Hematopoietic multipotent progenitor cell treated with erythropoietin and hydrocortisone succinate and interleukin-3 and kit ligand, for 6 days (in vitro differentiated cells): ENCODE measurements at regions not wholly inside any gene's neighbourhood (a gene's known extent, or its start where the extent isn't known, plus 50 kb on each side); places are given as distances from the start of the nearest gene placed in this dataset.

ENCODE experiments used
- DNase-seq: peaks from one replicate; pipeline ENCODE4 v3.0.0-alpha.2; 2015

DNA sequence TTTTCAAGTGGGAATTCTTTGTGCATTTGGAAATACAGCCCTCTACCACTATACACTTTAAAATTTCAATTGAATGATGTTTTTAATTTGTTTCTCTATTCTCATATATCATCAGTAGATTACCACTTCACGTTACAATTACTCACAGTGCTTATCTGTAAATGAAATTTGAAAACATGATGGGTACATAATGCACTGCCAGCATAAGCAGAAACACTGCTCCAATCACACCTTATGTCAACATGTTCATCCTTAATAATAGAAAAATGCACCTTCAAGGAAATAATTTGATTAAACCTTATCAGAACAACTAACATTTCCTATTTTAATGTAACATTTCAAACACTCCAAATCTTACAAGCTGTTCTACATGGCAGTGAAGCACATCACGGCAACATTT lies 718.4 kb downstream of the GBE1 start:
- DNase-seq = no peak

DNA sequence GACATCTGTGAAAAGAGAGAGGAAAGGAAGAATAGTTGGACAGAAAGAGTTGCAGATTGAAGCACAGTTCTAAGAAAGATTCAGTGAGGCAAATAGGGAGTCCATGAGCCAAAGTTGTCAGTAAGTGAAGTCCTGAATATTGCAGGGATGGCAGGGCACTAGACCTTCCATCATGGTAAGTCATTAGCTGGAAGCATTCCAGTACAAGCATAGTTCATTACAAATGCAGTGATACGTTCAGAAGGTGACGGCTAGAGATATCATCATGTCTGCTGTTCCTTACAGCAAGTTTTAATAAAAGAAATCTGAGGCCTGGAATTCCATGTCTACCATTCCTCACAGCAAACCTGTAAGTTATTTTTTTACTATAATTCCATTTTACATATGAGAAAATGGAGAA lies 720.1 kb downstream of the GBE1 start:
- no peak for DNase-seq

DNA sequence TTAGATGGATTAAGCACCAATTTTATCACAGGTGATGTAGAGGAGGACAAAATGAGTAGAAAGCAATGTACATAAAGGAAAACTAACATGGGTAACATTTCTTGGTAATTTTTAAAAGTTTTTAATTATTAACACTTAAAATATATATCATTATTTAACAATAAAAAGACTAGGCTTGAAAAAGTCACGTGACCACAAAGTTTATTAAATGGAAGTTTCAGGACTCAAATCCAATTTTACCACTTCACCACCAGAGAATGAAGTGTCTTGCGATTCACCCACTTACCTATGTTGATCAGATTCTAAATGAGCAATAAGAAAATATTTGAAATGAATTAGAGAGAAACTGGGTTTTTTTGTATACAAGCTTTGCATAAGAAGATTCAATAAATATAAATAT lies 721.3 kb downstream of the GBE1 start:
- DNase-seq = no peak

DNA sequence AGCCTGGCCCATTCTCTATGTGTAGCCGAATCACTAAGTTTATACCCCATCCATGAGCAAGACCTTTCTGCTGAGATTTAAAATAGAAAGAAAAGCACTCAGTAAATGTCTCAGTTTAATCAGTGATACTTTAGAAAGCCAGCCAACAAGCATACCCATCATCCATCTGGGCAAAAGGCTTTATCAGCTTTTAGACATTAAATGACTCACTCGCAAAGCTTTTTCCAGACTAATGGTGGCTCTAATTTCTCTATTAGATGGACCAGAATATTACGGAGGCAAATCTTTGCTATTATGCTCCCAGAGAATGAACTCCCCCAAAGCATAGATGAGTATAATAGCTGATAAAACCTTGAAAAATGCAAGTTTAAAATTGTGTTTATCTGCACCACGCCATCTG lies 727.8 kb downstream of the GBE1 start:
- DNase-seq = no peak

DNA sequence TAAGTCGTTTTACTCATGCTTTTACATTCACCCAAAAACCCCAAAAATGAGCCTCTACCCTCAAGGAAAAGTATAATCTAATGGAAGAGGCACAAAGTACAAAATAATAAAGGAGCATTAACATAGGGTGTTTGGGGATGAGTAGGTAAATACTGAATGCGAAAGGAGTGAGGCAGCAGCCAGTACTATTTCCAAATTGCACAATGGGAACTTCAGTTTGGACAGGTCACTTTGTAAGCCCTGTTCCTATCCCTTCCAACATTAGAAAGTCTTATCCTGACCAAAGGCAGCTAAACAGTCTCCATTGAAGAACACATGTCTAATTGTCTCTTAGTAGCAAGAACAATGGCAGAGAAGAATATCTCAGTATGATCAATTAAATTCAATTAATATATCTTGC lies 728.3 kb downstream of the GBE1 start:
- no peak for DNase-seq

DNA sequence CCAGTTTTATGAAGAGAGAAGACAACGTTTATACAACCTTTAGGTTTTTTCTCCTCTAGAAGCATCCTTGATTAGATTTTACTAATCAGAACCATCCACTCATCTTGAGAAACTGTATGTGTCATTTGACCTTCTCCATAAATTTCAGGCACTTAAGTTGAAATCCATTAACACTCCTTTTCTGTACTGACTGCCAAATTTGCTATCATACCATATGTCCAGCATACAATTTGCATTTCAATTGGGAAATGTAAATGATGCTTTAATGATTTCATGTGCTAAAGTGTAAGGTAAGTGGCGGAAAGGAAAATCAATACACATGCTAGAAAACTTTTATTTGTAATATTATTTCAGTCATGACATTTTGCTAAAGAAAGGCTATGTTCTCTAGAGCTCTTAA lies 731.6 kb downstream of the GBE1 start:
- no peak for DNase-seq

DNA sequence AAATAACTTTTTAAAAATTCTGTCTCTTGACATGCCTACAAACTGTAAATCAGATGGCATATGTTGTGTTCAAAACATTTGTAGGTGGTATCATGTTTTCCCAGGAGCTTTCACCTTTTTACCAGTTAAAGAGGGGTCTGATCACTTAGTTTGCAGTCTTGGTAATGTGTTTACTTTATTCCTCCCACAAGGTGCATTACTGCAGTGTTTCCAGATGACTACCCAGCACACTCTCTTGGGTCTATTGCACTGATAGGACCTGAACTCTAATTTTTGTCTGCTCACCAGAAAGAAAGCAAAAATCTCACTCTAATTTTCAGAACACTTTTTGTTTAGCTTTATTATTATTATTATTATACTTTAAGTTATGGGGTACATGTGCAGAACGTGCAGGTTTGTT lies 734.1 kb downstream of the GBE1 start:
- DNase-seq = no peak

DNA sequence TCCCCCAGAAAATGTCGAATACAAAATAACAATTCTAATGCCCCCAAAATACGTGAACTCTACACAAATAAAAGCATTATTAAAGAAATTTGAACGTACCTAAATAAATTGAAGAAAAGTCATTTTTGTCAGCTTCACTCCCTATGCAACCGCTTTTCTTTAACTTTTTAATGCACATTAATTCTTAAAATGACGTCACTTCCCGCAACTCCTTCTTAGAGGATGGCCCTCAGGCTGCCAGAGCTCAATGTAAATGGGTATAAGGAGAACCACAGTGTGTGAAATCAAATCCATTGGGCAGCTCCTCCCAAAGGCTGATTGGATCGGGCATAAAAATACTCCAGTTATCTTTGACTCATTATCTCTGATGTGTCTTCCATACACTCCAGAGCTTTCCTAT lies 736.9 kb downstream of the GBE1 start:
- DNase-seq = no peak

DNA sequence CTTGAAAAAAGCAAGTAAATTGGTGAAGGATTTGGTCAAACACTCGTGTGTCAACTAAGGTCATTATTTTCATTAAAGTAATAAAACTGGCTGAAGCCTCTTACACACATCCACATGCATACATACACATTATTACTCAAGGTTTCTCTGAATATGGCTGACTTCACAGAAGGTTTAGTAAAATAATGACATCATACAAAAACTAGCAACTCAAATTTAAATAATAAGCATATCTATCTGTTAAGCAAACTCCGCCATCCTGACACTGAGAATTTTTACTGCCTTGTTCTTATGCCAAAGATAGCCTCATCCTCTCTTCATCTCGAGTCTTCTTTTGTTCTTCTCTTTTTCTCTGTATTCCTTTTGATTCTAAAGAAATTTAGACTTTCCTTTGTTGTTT lies 739.1 kb downstream of the GBE1 start:
- DNase-seq = no peak

DNA sequence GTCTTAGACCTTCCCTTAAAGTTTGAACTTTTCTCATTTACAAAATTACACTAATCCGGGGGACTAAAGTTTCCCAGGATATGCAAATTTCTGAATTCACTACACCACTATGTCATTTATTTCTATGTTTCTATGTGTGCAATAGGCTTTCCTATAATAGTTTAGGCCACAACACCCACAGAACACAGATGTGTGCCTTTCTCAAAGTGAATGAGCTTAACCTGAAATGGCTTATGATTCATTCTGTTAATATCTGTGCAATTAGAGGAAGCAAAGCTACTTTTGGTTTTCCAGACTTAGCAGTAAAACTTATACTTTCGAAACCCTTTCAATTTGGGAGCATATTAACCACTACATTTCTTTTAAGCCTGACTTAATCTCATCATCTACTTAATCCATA lies 748.1 kb downstream of the GBE1 start:
- DNase-seq = no peak

DNA sequence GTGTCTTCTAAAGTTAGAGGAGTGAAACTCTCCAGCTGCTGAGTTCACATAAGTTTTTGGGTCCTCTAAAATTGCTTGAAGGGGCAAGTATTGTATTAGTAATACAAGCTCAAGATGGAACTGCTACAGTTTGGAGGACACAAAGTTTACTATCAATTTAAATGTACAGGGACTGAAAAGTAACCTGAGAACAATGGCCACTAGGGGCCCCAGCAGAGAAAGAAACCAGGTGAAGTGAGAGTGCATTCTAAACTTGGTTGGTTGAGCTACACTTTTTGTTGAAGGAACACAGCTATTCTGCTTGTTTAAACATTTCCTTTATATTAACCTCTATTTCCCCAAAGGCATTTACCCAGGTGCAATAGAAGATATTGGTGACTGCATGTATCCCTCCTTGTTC lies 755.5 kb downstream of the GBE1 start:
- DNase-seq = no peak

DNA sequence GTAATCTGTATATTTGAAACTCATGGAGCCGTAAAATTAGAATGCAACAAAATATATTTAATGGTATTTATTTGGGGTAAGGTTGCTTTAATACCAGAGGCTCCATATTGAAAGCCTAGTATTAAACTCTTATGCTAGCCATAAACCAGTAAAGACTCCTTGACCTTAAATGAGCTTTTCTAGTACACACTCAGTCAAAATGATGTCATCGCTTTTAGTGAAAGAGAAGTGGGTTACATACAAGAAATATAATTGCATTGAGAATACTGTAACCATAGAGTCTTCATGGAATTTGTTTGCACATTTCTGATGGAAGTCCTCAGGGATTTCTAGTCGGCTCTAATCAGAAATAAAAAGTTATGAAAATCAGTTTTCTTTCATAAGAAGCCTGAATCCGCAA lies 757.6 kb downstream of the GBE1 start:
- DNase-seq = no peak

DNA sequence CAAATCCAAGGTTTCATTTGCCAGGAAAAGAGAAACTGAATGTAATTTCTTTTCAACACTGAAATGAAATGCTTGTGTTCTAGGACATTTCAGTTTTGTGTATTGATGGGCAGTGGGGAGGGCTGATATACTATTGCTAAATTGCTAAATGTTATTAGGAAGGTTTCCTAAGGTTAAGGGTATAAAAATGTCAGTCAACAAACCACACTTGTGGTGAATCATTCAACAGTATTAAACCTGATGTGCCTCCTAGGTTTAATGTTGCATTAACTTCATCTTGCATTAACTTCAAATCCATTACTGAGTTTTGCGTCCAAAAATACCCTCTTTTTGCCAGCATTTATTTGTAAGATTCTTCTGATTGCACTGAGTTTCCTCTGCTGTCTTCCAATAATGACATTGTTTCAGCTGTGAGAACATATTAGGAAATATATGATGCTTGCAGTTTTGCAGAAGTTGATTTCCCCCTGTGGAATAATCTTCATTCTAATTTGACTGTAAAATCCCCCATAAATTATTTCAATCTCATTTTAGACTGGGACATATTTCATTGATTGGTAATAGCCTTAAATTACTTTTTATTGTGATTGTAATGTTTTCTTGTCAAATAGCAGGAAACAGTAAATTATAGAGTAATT lies 758.3 kb downstream of the GBE1 start:
- DNase-seq = no peak

DNA sequence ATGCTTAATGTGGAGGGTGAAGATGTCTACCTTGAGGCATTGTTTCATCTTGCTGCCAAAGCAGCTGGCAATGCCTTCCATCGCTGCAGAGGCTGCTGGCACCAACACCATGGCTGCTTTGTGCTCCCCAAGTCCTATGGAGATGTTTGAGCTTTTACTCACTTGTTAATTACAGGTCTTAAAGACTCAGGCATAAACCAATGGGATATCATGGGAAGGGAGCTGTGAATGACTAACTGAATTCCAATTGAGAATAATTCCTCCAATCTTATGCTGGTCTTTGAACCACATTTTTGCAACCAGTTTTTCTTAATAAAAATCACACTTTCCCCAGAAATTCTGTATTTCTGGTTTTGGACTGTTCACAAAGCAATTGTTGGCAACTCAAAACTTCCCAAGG lies 762.0 kb downstream of the GBE1 start:
- DNase-seq = no peak

DNA sequence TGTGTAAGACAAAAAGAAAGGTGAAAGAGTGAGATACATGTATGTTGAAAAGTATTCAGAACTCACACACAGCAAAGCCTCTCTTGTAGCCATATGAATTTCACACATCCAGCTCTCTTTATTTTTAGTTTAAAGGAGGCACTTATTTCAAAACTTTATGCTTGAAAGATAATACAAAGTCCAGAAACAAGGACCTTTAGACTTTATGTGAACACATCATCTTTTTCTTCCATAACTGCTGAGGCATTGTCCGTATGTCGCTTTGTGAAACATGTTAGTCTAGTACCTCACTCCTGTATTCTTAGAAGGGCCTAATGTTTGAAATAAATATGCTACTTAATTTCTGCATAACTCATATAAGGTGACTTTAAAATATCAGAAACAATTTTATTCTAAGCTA lies 763.4 kb downstream of the GBE1 start:
- no peak for DNase-seq

DNA sequence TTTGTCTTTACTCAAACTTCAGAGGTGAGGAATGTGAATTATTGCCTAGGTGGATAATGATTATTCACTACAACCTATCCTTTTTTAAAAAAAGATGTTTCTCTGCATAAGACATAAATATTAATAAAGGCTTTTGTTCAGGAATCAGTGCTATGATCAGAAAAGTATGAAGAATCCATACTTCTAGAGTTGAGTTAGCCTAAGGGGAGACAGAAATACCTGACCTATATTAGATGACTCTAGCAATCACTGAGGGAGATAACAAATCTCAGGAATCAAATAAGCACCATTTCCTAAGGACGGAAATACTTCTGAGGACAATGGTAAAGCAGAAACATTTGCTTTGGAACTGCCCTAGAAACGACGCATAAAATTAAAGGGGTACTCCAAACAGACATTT lies 763.8 kb downstream of the GBE1 start:
- no peak for DNase-seq

DNA sequence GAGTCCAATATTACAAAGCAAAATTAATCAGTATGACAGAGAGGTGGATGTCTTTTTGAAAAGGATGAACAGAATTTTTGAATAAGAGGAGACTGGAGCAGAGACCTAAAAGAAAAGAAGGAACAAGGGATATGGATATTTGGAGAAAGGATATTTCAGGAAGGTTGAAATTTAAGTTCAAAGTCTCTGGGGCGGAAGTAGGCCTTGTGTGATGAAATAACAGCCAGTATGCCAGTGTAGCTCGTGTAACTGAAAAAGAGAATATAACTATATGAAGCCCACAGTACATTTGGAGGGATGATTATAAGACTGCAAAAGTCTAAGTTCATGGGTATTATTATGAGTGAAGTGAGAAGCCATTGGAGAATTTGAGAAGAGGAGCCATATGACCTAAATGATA lies 766.7 kb downstream of the GBE1 start:
- DNase-seq = no peak

DNA sequence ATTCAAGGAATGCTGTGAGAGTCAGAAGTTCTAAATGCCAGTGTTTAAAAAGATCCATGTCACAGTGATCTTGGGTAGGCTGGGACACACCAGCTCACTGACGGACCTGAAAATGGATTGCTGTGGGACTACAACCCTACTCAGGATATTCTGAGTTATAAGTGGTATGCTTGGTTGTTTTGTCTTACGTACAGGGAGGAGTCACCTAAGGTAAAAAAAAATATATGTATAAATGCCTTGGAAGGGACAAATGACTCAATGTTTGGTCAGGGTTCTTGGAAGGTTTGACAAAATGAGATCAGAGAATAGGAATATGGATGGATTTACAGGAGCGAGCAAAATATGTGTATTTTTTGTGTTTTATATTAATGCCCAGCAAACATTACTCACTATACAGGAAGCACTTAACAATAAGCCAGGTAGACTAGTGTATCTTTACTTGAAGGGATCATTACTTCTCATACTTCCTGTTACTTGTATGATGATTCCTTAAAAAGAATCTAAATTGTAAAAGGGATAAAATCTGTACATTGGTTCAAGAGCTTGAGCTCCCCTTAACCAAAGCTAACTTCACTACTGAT lies 767.3 kb downstream of the GBE1 start:
- no peak for DNase-seq

DNA sequence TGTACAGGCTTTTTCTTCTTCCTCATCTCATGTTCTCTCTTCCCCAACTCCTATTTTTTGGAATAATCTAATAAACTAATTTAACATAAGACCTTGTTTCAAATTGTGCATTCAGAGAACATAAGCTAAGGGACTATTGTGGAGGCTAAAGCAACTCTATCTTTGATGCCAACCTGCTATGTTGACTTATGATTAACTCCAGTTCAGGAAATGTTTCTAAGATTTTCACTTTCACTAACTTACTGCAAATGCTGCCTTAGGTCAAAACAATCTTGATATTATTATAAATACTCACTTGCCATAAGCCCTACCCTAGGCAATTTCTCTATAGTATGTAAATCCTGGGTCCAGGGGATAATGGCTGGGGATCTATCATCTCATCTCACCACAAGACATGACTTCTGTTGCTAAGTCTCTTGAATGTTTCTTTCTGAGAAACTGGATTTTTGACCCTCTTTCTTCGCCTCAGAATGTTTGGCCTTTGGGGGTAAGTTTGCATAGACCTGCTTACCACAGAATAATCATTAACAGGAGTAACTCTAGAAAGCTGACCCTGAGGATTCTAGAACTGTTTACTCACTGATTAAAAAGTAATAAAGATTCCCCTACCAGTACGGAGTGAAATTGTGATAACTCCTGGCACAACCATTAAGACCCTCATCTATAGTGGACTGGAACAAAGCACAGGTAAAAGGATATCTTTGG lies 768.1 kb downstream of the GBE1 start:
- DNase-seq = no peak

DNA sequence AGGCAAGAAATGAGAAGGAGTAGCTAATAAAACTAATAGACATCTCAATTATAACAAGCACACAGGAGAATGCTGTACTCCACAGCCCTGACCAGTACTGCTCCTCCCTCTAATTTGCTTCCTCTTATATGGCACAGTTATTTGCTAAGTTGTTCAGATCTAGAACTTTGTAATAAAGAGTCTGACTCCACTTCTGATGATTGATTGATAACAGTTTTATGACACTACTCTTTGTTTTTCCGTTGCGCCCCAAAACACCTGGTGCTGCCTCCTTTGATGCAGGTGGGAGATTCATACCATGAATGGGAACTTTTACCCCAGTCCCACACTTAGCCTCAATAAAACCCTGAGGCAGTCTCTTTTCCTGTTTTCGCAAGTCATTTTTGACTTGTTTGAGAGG lies 777.7 kb downstream of the GBE1 start:
- no peak for DNase-seq

DNA sequence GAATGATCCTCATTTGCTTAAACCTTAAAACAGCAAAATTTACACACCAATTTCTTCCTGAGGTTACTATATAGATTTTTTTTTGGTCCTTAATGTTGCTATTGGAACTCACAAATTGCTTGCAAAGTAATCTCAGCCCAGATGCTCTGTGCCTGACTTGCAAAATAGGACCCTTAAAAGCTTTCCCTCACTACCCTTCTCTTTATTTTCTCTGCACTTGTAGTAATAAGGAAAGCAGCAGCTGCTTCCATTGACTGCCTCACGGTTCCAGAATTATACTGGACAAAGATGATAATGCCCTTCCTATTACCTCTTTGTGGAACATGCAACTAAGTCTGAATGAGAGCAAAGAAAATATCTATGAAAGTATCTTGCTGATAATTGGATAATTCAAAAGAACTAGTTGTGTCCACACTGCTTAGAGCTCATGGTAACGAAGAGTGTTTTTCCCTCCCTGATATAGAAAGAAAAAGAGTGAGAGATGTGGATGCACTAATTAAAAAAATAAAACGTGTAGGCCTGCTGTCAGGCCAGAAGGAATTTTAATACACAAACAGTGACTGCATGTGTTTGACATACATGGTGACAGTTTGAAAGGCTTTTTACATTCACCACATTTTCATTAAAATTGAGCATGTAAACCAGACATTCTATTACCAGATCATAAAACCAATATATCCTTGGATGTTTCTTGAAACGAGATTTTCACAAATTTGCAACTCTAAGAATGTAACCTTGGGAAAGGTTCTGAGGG lies 783.1 kb downstream of the GBE1 start:
- DNase-seq = no peak

DNA sequence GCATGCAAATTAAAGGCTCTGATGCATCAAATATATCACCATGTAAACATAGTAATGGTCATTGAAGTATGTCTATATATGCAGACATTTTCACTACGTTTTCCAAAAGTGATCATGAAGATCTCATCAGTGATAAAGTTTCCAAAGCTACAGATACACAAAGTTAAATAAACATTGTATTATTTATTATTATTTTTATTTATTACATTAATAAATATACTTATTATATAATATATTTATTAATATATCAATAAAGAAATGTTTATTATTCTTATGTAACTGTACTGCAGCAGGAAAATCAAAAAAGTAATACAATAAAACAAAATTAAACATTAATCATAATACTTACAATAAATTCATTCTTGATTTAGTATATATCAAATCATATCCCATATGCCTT lies 791.2 kb downstream of the GBE1 start:
- DNase-seq = no peak

DNA sequence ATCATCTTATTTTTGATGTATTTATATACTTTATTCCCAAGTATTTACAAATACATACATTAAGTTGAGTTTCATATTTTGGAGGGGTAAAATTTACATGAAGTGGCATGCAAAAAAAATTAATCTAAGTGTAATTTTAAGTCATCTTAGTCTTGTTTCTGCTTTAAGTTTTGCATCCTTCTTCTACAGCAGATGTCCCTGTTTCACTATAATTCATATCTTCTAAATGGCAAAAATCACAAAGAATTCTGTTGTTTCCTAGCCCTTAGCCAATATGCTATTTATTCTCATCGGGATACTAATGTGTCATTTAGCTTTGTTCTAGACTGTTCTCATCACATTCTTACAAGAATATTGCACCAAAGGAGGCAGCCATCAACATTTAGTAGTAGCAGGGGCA lies 831.9 kb downstream of the GBE1 start:
- no peak for DNase-seq

DNA sequence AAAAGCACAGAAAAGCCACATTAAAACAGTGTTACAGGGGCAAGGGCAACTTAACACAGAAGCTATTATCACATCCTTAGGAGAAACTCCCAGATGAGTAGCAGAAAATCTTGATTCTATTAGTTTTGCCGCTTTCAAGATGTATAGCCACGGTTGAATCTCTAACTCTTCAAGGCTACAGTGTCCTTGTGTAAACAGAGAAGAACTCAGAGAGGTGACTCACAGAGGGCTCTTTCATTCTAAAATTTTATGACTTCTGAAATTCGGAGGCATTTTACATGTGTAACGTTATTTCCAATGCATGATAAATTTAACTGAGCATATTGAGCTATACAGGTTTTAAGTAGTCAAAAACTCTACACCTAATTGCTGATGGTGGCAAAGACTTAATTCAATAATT lies 846.6 kb downstream of the GBE1 start:
- DNase-seq = no peak
